Glomerular endothelial cell (primary cell): ENCODE measurements at regions not wholly inside any gene's neighbourhood (a gene's known extent, or its start where the extent isn't known, plus 50 kb on each side); places are given as distances from the start of the nearest gene placed in this dataset.
A peak's percentile ranks its signal among the peaks of the same experiment; 100 is the strongest.
"Not testable (repeated sequence)": the region's sequence is repeated elsewhere in the genome, so short reads cannot be mapped to it uniquely, and the experiment has no call there.

Experiments
- DNase-seq: peaks from one replicate; pipeline ENCODE4 v3.0.0-alpha.2; 2011; ENCODE audit warnings: low read depth, low spot score; ENCODE audit errors: extremely low read depth

DNA sequence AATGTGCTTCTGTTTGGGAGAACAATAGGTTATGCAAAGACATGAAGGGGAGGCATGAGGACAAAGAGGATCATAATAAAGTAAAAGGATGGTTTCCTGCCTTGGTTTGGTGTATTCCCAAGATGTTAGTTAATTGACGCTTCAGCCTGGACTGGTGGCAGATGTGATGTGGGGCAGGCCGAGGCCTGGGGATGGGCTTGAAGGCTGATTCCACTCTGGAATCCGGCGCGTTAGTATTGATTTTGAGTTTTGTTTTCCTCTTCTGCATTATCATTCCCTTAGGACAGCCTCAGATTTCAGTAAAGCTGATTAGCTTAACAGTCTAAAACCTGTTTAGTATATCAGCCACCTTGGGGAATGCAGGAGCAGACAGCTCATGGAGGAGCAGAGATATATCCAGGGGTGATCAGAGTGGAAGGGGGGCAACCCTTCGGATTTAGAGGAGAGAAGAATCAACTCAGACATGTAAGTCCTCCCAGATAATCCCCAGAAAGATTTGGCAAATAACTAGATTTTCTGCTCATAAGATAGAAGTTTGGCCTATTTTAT, 159.8 kb upstream of the MTPN start:
- no peak for DNase-seq

DNA sequence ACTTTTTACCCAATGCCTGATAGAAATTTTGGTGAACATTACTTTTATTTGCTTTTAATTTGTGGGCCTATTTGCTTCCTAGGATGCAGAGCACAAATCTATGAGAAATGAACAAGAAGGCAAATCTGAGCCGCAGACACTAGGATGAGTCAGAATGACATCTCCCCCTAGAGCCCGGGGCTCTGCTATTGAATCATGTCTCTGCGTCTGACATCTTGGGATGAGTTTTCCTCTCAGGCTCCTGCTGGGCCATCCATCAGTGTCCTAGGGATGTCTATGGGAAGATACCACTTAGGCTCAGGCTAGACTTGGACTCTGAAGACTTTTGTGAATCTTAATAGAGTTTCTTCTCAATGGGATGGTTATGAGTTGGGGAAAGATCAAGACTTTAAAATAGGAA, 157.3 kb upstream of the MTPN start:
- DNase-seq = no peak

DNA sequence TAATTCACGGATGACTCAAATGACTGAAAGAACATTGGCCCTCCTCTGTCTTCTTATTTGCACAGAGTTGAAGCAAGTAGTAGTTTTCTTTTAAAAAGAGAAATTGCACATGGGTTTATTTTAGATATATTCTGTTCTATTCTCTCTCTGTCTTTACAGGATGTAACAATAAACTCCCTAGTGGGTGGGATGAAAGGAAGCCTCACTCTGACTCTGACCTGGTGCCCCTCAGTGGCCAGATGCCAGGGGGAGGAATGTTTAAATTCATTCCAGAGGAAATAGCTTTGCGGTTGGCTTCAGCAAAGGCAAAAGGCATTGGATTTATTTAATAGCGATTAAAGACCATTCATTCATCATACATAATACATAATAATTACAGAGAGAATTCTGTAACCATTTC, 156.4 kb upstream of the MTPN start:
- DNase-seq = no peak

DNA sequence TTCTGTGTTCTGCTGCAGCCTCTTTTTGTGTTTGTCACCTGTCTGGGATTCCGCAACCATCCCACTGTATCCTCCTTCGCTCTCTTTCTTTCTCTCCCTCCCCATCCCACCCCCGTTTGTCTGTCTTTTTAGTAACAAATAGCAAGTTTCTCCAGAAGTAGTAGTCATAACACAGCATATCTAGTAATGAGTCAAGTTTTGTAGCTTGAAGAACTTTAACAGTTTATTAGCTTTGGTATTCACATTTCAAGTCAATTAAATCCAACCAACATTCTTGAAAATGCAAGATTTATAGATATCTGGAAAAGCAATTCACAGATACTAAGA, 154.1 kb upstream of the MTPN start:
- DNase-seq = no peak

DNA sequence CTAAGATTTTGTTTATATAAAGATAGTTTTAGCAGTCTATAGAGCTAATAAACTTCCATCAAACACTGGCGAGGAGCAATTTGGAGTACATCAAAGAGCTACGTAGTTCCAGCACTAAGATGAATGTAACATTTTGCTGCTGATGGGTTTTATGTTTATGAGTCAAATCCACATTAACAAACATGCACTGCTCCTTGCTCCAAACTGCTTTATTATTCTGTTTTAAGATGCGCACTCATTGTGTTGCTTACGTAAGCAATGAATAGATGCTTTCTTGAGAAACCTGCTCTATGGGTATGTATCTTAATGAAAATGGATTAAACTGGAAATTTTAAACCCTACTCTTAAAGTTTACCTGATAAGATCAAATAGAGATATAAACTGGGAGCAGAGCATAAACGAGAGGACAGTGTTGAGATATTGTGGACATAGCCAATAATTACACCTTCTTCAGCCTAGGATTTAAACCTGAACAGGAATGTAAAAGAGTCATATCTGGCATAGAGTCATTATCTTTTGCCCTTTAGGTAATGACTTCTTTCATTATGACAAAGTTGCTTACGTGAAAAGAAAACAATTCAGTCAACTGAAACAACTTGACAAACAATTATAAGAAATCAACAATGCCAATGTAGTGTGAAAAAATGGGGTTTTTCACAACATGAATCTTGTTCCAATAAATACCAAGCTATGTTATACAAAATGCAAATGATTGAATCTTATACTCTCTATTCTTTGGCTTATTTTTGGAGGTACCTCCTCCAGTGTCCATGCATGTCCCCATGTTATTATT, 153.5 kb upstream of the MTPN start:
- no peak for DNase-seq

DNA sequence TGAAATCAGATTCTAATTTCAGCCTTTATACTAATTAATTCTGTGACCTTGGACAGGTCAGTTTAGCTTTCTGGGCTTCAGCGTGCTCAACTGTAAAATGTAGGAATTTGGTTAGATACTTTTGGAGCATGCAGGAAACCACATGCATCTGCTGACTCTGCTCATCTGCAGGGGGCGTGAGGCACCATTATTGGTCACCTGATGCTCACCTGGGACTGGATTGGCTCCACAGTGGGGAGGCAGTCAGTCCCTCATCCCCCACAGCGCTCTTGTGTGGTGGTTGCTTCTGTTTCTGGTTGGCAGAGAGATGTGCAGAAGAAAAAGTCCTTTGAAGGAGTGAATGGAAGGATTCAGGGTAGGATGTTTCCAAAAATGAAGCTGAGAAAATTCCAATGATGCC, 150.9 kb upstream of the MTPN start:
- DNase-seq = no peak

DNA sequence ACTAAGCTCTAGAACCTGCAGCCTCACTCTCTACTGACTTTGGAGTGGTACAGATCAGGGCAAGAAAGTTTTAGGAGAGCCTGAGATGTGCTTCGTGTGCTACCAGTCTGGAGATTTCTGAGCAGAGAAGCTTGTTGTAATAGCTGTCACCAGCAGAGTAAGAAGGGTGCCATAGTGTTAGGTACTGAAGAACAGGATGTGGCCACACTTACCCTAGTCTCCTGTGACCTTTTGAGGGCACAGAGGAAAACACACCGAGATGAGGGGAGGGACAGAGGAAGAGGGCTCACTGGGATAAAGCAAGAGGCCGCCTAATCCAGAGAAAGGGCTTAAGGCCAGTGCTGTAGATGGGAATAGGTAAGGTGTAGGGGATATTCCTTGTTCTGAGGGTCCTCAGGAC, 146.2 kb upstream of the MTPN start:
- DNase-seq = no peak

DNA sequence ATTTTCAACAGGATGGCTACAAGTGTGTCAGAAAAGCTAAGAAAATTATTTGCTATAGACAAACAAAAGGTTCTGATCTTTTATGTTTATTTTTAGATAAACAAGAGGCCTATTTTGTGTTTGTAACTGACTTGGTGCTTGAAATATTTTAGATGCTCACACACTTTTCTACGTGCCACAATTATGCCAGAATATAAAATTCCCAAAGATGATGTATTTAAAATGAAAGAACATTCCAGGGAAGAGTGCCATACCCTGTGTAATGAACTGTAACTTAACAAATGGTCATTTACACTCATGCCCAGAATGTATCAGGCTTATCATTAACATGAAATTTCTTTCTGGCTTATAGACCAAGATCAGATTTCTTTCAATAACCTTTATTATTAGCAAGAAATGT, 144.9 kb upstream of the MTPN start:
- DNase-seq = no peak

DNA sequence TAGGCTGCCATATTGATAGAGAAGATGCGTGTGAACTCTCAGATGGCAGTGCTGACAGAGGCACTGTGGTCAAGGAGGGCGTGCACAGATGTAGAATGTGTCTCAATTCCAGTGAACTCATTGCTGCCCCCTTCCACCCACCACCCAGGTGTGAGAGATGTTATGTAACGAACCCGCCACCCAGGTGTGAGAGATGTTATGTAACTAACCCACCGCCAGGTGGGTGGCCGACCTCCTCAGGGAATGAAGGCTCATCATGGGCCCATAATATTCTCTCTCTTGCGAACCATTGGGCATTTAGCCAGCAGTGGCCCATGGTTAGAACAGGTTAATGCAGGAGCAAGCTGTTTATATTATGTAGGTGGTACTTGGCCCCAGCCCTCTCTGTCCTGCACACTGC, 140.4 kb upstream of the MTPN start:
- no peak for DNase-seq

DNA sequence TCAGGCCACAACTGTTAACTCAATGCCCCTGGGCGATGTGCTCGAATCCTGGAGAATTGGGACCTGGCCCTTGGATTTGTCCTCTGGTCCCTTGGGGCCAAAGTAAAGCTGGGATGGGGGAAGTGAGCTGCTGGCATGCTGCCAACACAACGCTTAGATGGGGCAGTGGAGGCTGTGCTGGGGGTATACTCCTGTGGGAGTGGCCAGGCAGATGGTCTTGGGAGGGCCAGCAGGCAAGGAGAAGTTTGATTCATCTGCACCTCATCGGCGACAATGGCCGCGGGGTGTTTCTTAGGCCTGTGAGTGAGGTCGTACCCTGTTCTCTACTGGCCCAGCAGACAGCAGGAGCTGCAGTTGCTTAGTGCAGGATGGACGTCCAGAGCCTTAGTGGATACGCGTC, 139.0 kb upstream of the MTPN start:
- DNase-seq = no peak

DNA sequence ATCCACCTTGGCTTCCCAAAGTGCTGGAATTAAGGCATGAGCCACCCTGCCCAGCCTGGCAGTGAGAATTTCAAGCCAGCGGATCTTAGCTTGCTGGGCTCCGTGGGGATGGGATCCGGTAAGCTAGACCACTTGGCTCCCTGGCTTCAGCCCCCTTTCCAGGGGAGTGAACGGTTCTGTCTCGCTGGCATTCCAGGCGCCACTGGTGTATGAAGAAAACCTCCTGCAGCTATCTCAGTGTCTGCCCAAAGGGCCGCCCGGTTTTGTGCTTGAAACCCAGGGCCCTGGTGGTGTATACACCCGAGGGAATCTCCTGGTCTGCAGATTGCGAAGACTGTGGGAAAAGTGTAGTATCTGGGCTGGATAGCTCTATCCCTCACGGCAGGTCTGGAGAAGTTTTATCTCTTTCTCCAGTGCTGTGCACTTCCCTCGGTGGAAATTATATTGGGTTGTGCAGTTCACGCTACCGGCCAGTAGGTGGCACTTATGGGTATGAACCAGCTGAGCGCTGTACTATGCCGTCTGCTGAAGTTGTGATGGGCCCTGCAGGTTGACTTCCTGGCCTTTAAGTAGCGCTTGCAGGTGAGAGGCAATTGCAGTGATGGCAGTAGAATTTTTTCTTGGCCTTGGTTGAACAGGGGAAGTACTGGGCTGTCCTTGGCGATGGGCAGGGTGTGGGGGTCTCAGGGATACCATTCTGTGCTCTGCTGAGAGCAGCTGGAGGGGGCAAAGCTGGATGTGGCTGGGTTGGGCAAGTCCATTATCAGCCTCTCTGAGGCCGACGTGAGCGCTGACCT, 138.0 kb upstream of the MTPN start:
- DNase-seq = peak; percentile 10

DNA sequence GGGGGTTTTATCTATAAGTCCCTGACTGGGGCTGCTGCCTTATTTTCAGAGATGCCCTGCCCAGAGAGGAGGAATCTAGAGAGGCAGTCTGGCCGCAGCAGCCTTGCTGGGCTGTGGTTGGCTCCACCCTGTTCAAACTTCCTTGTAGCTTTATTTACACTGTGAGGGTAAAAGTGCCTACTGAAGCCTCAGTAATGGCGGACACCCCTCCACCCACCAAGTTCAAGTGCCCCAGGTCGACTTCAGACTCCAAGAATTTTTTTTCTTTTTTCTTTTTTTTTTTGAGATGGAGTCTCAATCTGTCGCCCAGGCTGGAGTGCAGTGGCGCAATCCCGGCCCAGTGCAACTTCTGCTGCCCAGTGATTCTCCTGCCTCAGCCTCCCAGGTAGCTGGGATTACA, 137.3 kb upstream of the MTPN start:
- not testable (repeated sequence) for DNase-seq

DNA sequence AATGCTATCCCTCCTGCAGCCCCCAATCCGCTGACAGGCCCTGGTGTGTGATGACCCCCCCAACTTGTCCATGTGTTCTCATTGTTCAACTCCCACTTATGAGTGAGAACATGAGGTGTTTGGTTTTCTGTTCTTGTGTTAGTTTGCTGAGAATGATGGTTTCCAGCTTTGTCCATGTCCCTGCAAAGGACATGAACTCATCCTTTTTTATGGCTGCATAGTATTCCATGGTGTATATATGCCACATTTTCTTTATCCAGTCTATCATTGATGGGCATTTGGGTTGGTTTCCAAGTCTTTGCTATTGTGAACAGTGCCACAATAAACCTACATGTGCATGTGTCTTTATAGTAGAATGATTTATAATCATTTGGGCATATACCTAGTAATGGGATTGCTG, 131.9 kb upstream of the MTPN start:
- DNase-seq = not testable (repeated sequence)

DNA sequence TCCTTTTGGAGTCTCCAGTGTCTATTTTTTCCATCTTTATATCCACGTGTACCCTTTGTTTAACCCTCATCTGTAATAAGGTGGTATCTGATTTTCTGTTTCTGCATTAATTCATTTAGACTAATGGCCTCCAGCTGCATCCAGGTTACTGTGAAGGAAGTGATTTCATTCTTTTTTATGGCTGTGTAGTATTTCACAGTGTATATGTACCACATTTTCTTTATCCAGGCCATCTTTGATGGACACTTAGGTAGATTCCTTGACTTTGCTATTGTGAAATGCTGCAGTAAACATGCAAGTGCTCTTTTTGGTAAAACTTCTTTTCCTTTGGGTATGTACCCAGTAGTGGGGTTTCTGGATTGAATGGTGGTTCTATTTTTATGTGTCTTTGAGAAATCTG, 128.0 kb upstream of the MTPN start:
- no peak for DNase-seq

DNA sequence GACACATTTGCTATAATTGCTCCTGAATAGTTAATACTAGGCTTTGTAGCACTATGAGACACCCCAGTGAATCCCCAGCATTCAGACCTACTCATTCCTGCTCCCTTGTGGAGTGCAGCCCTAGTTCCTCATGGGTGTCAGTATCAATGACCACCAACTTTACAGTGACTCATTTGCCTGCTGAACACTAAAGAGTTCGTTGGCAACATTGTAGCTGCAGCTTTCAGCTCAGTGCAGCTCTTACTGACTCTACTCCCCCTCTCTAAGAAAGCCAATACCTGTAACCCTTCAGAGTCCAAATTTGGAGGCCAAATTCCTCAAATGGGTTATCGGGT, 127.1 kb upstream of the MTPN start:
- DNase-seq = no peak

DNA sequence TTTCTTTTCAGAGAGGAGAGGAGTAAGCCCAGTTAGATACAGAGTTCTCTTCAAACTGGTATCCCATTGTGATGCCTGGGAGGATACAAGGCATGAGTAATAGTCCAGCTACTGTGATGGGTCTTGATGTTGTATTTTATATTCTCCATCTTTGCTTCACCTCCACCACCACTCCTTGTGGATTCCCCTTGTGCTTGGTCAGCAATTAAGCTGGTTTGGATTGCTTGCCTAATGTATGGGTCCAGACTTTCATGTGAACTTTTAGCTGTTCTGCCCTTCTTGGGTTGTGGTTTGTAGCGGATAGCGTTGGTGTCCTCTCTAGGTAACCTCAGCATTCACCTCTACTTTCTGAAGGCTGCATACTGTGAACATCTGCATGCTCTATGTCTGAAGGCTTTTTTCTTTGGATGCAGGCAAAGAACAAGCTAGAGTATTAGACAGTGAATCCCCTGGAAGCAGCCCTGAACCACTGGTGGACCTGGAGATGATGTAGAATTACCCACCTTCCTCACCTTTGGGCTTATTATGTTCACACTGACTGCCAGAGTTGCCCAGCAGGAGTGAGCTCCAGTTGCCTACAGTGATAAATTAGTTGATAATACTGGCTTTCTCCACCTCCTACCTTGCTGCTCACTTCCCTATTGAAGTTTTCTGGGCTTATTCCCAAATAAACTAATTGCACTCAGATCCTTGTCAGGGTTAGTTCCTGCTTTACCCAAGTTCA, 126.5 kb upstream of the MTPN start:
- DNase-seq = no peak

DNA sequence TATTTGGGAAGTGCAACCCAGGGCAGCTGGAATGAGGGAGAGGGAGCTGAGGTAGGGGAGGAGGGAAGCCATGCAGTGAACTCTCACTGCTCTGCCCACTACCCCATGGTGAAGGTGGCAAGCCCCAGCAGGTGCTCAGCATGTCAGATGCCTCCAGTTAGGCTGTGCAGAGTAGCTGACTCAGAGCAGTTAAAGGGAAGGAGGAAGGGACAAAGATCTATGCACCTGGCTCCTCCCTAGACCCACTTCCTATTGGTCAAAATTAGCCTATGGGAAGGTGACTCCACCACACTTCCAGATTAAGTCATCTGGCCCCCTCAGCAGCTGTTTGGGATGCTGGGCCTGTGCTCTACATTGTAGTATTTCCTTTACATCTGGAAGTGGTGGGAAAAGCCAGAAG, 125.7 kb upstream of the MTPN start:
- DNase-seq = no peak

DNA sequence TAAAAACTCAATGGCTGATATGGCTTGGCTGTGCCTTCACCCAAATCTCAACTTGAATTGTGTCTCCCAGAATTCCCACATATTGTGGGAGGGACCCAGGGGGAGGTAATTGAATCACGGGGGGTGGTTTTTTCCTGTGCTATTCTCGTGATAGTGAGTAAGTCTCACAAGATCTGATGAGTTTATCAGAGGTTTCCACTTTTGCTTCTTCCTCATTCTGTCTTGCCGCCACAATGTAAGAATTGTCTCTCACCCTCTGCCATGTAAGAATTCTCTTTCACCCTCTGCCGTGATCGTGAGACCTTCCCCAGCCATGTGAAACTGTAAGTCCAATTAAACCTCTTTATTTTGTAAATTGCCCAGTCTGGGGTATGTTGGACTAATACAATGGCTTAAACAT, 115.6 kb upstream of the MTPN start:
- DNase-seq = not testable (repeated sequence)

DNA sequence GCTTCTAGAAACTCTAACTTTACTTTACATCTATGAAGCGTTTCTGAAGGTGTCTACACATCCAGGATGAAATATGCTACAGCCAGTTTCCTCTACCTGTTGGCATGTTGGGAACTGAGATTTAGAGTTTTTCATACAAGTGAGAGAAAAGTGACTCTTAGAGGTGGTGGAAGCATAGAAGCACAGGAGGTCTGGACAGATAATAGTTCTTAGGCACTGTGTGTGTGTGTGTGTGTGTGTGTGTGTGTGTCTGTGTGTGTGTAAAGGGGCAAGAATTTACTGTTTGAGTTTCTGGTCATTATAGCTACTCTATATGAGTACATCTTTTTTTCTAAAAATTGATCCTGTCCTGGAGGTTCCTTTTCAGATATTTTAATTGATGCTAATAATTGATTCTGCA, 110.7 kb upstream of the MTPN start:
- no peak for DNase-seq

DNA sequence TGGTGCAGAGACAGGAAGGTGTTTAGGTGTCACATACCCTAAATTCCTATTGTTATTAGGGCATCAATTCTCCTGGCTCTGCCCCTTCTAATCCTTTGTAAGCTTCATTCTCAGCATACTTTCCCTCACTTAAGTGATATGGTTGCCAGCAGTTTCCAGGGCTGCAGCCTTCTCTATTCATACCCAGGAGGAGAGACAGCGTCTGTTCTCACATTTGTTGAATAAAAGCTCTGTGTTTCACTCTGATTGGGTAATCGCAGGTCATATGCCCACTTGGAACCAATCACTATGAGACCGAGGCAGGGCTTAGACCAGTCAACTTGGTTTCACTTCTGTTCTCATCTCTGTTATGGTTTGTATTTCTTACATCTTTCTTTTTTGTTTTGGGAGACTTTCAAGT, 109.6 kb upstream of the MTPN start:
- no peak for DNase-seq

DNA sequence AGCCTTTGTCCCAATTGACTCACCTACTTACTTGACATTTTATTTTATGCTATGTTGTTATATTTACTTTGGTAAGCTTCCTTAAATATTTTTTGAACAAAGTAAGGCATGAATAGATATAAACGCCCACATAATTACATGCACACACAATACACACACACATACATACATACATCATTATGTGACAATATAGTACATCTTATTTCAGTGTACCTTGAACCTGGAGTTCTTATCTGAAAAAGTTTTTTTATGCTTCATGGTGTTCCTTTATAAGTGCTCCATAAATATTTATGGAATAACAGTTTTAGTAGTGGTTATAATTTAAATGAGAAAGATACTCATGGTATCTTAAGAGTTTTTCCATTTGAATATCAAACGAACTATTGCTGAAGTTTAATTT, 102.8 kb upstream of the MTPN start:
- no peak for DNase-seq

DNA sequence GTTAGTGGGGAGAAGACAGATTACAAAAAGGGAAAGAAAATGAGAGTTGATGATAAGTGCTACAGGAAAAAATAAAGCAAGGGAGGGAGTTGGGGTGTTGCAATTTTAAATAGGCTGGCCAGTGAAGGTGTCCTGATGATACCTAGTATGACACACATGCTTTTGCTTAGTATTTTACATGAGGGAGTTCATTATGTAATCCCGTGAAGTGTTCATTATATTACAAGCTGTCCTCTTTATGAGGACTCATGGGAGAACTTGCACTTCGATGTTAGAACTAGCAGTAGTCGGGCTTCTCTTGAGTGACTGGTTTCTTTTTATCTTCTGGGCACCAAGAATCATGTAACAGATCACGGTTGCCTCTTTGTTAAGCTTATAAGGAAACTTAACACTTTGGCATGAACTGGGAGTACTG, 102.3 kb upstream of the MTPN start:
- no peak for DNase-seq
